Calu3 (cell line): ENCODE measurements at regions not wholly inside any gene's neighbourhood (a gene's known extent, or its start where the extent isn't known, plus 50 kb on each side); places are given as distances from the start of the nearest gene placed in this dataset.
"Not testable (repeated sequence)": the region's sequence is repeated elsewhere in the genome, so short reads cannot be mapped to it uniquely, and the experiment has no call there.

Experiments used
- BruUV-seq: library from RNA; stranded (reverse); fragments of 400-500 nt; replicated peaks from 2 replicates; lab custom pipeline; 2021; lab: Mats Ljungman, UMichigan
- CTCF ChIA-PET: fragments of 300-600 bp; sonication (Branson Sonifier 250); formaldehyde crosslinking; loops from one replicate; lab custom pipeline; 2022; ENCODE audit warnings: antibody characterized with exemption; lab: Charles Lee
- DNase-seq: peaks from one replicate; pipeline ENCODE4 v3.0.0; 2022
- H3K27ac Mint-ChIP-seq: one replicate; pipeline ENCODE4 v1.8.0; 2022; ENCODE audit warnings: mixed read lengths; ENCODE audit not compliant: unreplicated experiment
- H3K27me3 Mint-ChIP-seq: one replicate; pipeline ENCODE4 v1.8.0; 2022; ENCODE audit warnings: mixed read lengths; ENCODE audit not compliant: unreplicated experiment
- H3K36me3 Mint-ChIP-seq: one replicate; pipeline ENCODE4 v1.8.0; 2022; ENCODE audit warnings: mild to moderate bottlenecking, moderate library complexity, mixed read lengths; ENCODE audit not compliant: insufficient read depth, unreplicated experiment
- H3K4me1 Mint-ChIP-seq: one replicate; pipeline ENCODE4 v1.8.0; 2022; ENCODE audit warnings: mild to moderate bottlenecking, low read depth, mixed read lengths; ENCODE audit not compliant: unreplicated experiment
- H3K4me3 Mint-ChIP-seq: one replicate; pipeline ENCODE4 v1.8.0; 2022; ENCODE audit warnings: mild to moderate bottlenecking, low read depth, moderate library complexity, mixed read lengths; ENCODE audit not compliant: unreplicated experiment
- H3K9me3 Mint-ChIP-seq: one replicate; pipeline ENCODE4 v1.8.0; 2022; ENCODE audit warnings: low read depth, mixed read lengths; ENCODE audit not compliant: unreplicated experiment
- CTCF ChIP-seq: fragments of 200-600 bp; IDR thresholded peaks from one replicate; pipeline ENCODE4 v1.8.0; 2022; ENCODE audit warnings: antibody characterized with exemption; ENCODE audit not compliant: unreplicated experiment
- intact Hi-C: fragments of 100-400 bp; cut with micrococcal nuclease; formaldehyde crosslinking; loops from one replicate; pipeline ENCODE4 v1.10.0; 2022; ENCODE audit not compliant: unreplicated experiment

- no peak overlapping the region for H3K4me3 Mint-ChIP-seq
- H3K4me1 Mint-ChIP-seq: no peaks in the 10 kb centered on the region
- CTCF ChIA-PET: no interaction called here
- H3K27ac Mint-ChIP-seq: no peak overlapping the region
- H3K27me3 Mint-ChIP-seq: no peaks in the 10 kb centered on the region
- DNase-seq: no peak
- H3K9me3 Mint-ChIP-seq: peaks cover 5% of the 10 kb centered on the region
- no TSS peak for BruUV-seq
- intact Hi-C loops: no loop called here
- H3K36me3 Mint-ChIP-seq: no peaks in the 10 kb centered on the region
- no peak for TF ChIP-seq CTCF
These were observed 976.2 kb upstream of the LRFN5 start for GRCh38 chr14:40630471-40630870.

- H3K27me3 Mint-ChIP-seq, H3K4me3 Mint-ChIP-seq, DNase-seq, H3K9me3 Mint-ChIP-seq, H3K4me1 Mint-ChIP-seq, BruUV-seq, CTCF ChIA-PET, intact Hi-C loops, H3K27ac Mint-ChIP-seq, H3K36me3 Mint-ChIP-seq: not testable (repeated sequence)
These were observed 977.0 kb upstream of the LRFN5 start for GRCh38 chr14:40629551-40630137.

GRCh38 chr14:40629144-40629543, 977.5 kb upstream of the LRFN5 start:
- DNase-seq: no peak
- H3K27me3 Mint-ChIP-seq: no peaks in the 10 kb centered on the region
- H3K9me3 Mint-ChIP-seq: peaks cover 3% of the 10 kb centered on the region
- CTCF ChIA-PET: no interaction called here
- BruUV-seq: no TSS peak
- no peak overlapping the region for H3K4me3 Mint-ChIP-seq
- no peaks in the 10 kb centered on the region for H3K36me3 Mint-ChIP-seq
- no peak for TF ChIP-seq CTCF
- no peaks in the 10 kb centered on the region for H3K4me1 Mint-ChIP-seq
- no peak overlapping the region for H3K27ac Mint-ChIP-seq
- intact Hi-C loops: no loop called here

- H3K4me1 Mint-ChIP-seq: no peaks in the 10 kb centered on the region
- no TSS peak for BruUV-seq
- intact Hi-C loops: no loop called here
- H3K27me3 Mint-ChIP-seq: no peaks in the 10 kb centered on the region
- CTCF ChIA-PET: no interaction called here
- no peak overlapping the region for H3K4me3 Mint-ChIP-seq
- TF ChIP-seq CTCF: no peak
- peaks cover 2% of the 10 kb centered on the region for H3K9me3 Mint-ChIP-seq
- H3K27ac Mint-ChIP-seq: no peak overlapping the region
- no peak for DNase-seq
- H3K36me3 Mint-ChIP-seq: no peaks in the 10 kb centered on the region
These were observed 983.0 kb upstream of the LRFN5 start for GRCh38 chr14:40623643-40624042.

- no peak overlapping the region for H3K4me3 Mint-ChIP-seq
- DNase-seq: no peak
- intact Hi-C loops: no loop called here
- peaks cover 6% of the 10 kb centered on the region for H3K9me3 Mint-ChIP-seq
- no peaks in the 10 kb centered on the region for H3K4me1 Mint-ChIP-seq
- H3K36me3 Mint-ChIP-seq: no peaks in the 10 kb centered on the region
- no TSS peak for BruUV-seq
- no peak for TF ChIP-seq CTCF
- no peaks in the 10 kb centered on the region for H3K27me3 Mint-ChIP-seq
- CTCF ChIA-PET: no interaction called here
- H3K27ac Mint-ChIP-seq: no peak overlapping the region
These were observed 988.3 kb upstream of the LRFN5 start for GRCh38 chr14:40618225-40618898.
